ENCODE measurements at regions not wholly inside any gene's neighbourhood (a gene's known extent, or its start where the extent isn't known, plus 50 kb on each side); places are given as distances from the start of the nearest gene placed in this dataset.

DNA sequence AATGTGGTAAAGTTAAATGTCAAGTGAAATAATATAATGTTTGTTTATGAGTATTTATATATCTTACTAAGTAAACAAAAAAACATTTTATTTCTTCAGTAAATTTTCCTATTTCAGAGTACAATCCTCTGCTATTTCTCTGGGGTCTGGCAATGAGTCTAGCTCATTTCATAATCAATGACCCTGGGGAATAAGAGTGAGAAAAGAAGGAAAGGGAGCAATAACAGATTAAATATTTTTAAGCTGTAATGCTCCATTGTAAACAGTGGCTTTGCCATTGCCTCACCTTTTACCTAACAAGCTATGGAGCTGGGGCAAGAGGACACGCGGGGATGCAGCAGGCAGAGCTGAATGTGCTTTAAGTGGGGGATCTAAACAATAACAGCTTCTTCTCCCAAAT is 1071.9 kb downstream of the FLRT2 start:
- Histone ChIP-seq H3K4ac (ENCODE audit: low read depth, low read length) (no peak overlapping the region), H3K4me3 (ENCODE audit: insufficient read depth, low read depth, low read length) (no peak overlapping the region), H2AK5ac (ENCODE audit: low read depth, low read length) (no peak overlapping the region), H2BK120ac (ENCODE audit: low read depth, low read length) (no peak overlapping the region), H3K36me3 (ENCODE audit: control insufficient read depth, insufficient read depth, low read length) (no peaks in the 10 kb centered on the region), H3K4me2 (ENCODE audit: low read depth, low read length) (no peak overlapping the region), H2BK5ac (ENCODE audit: low read depth, low read length, poor library complexity, severe bottlenecking) (no peak overlapping the region), H4K91ac (ENCODE audit: insufficient read depth, low read depth, low read length) (no peak overlapping the region), H4K8ac (ENCODE audit: low read depth in 2 of 2, low read length in 2 of 2) (no peak overlapping the region), H3K27ac (ENCODE audit: insufficient read depth, low read length) (no peak overlapping the region), H4K20me1 (ENCODE audit: insufficient read depth, low read length) (no peaks in the 10 kb centered on the region), H2BK15ac (ENCODE audit: low read depth, low read length) (no peak overlapping the region), H3K79me1 (ENCODE audit: low read depth in 1 of 2, low read length in 2 of 2) (no peaks in the 10 kb centered on the region), H3K27me3 (ENCODE audit: control insufficient read depth, insufficient read depth, low read length) (no peaks in the 10 kb centered on the region), H2BK20ac (ENCODE audit: low read depth, low read length) (no peak overlapping the region), H3K9me1 (ENCODE audit: insufficient read depth, low read length) (no peaks in the 10 kb centered on the region), H2AK9ac (replicated peaks; ENCODE audit: low read depth, low read length, poor library complexity) (no peak overlapping the region), H3K4me1 (ENCODE audit: control insufficient read depth, insufficient read depth, low read length) (no peaks in the 10 kb centered on the region), H3K18ac (ENCODE audit: low read depth, low read length) (no peak overlapping the region), H3K56ac (ENCODE audit: extremely low read depth, insufficient read depth, low read length) (no peak overlapping the region), H3K9ac (ENCODE audit: low read depth, low read length) (no peak overlapping the region), H3K14ac (replicated peaks; ENCODE audit: low read depth, low read length) (no peak overlapping the region), H2AFZ (replicated peaks; ENCODE audit: low read length, poor library complexity) (no peak overlapping the region), H3K23ac (ENCODE audit: low read depth, low read length) (no peak overlapping the region), H4K5ac (ENCODE audit: low read depth, low read length) (no peak overlapping the region), H3K9me3 (ENCODE audit: control insufficient read depth, insufficient read depth, low read length) (no peaks in the 10 kb centered on the region)
- ChIA-PET CTCF (no interaction called here), POLR2A (ENCODE audit: unreplicated experiment) (no interaction called here)
- dilution Hi-C loops (cut with HindIII; ENCODE audit: low sequenced_read_pairs, unreplicated experiment), result no loop called here
- TF ChIP-seq, protein P1, sequence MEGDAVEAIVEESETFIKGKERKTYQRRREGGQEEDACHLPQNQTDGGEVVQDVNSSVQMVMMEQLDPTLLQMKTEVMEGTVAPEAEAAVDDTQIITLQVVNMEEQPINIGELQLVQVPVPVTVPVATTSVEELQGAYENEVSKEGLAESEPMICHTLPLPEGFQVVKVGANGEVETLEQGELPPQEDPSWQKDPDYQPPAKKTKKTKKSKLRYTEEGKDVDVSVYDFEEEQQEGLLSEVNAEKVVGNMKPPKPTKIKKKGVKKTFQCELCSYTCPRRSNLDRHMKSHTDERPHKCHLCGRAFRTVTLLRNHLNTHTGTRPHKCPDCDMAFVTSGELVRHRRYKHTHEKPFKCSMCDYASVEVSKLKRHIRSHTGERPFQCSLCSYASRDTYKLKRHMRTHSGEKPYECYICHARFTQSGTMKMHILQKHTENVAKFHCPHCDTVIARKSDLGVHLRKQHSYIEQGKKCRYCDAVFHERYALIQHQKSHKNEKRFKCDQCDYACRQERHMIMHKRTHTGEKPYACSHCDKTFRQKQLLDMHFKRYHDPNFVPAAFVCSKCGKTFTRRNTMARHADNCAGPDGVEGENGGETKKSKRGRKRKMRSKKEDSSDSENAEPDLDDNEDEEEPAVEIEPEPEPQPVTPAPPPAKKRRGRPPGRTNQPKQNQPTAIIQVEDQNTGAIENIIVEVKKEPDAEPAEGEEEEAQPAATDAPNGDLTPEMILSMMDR (conservative IDR thresholded peaks at IDR 0.05; ENCODE audit: low read depth, low read length), result no peak
- TF ChIP-seq MXI1 (IDR thresholded peaks at IDR 0.05; ENCODE audit: borderline replicate concordance, low read depth, low read length), result no peak
- no peak for TF ChIP-seq FOS (IDR thresholded peaks at IDR 0.05; ENCODE audit: low read depth, low read length)
- TF ChIP-seq, protein P2, sequence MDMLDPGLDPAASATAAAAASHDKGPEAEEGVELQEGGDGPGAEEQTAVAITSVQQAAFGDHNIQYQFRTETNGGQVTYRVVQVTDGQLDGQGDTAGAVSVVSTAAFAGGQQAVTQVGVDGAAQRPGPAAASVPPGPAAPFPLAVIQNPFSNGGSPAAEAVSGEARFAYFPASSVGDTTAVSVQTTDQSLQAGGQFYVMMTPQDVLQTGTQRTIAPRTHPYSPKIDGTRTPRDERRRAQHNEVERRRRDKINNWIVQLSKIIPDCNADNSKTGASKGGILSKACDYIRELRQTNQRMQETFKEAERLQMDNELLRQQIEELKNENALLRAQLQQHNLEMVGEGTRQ (IDR thresholded peaks at IDR 0.05; ENCODE audit: low read depth, low read length), result no peak
- no peak for TF ChIP-seq RFX5 (IDR thresholded peaks at IDR 0.05; ENCODE audit: low read depth, low read length)
- no peak for TF ChIP-seq MAZ (IDR thresholded peaks at IDR 0.05; ENCODE audit: borderline replicate concordance, low read depth, low read length)
- WGBS, 2 experiments (ENCODE audit: extremely low coverage in 2 of 2, insufficient read length in 1 of 2), result no CpG with 5 or more reads among the region's 2 CpGs
- intact Hi-C loops (cut with micrococcal nuclease), result no loop called here
- no TSS peak for BruUV-seq (replicated peaks)
- in situ Hi-C loops (cut with MboI; ENCODE audit: low sequenced_read_pairs), result no loop called here
- DNase-seq (no peak), ATAC-seq (ENCODE audit: low read depth) (no peak)

Data from IMR-90 (cell line).